Body of pancreas (tissue), 4 donors: ENCODE measurements at regions not wholly inside any gene's neighbourhood (a gene's known extent, or its start where the extent isn't known, plus 50 kb on each side); places are given as distances from the start of the nearest gene placed in this dataset.

Source experiments
- ATAC-seq: fragments of 150-250 bp; one replicate; pipeline ENCODE4 v1.9.1; 2016
- DNase-seq, 4 donors: peaks; one replicate each; pipeline ENCODE4 v3.0.0-alpha.2; 2019
- H3K27ac ChIP-seq, 4 donors: fragments of 200-600 bp; sonication (generic); 1 replicate in 3 of 4; 2 replicates in 1 of 4; pipeline versions ENCODE4 v1.5.1 to v1.6.1; 2016 to 2019; ENCODE audit warnings: mild to moderate bottlenecking in 1 of 4, mixed read lengths in 1 of 4, moderate library complexity in 1 of 4
- H3K27me3 ChIP-seq, 2 donors: fragments of 200-600 bp; sonication (generic); one replicate each; pipeline ENCODE4 v1.6.0; 2016; ENCODE audit warnings: mild to moderate bottlenecking in 1 of 2
- H3K36me3 ChIP-seq, 2 donors: fragments of 200-600 bp; sonication (generic); replicated peaks in 1 of 2; 2 replicates each; pipeline ENCODE4 v1.5.1; 2016; ENCODE audit warnings: low read depth in 2 of 2; ENCODE audit not compliant: insufficient read depth in 1 of 2
- H3K4me1 ChIP-seq: fragments of 200-600 bp; sonication (generic); one replicate; pipeline ENCODE4 v1.6.0; 2016
- H3K4me3 ChIP-seq, 2 donors: fragments of 200-600 bp; sonication (generic); 1 replicate in 1 of 2; 2 replicates in 1 of 2; pipeline ENCODE4 v1.5.1; 2016 to 2019
- H3K9me3 ChIP-seq, 3 donors: fragments of 200-600 bp; sonication (generic); 1 replicate in 2 of 3; 2 replicates in 1 of 3; pipeline ENCODE4 v1.5.1; 2016
- CTCF ChIP-seq, 7 experiments: fragments of 450-650 bp in 4 of 7; fragments of 200-600 bp in 3 of 7; sonication (generic) in 3 of 7; IDR thresholded peaks; one replicate each; pipeline ENCODE4 v1.5.1; 2016 to 2019; ENCODE audit warnings: antibody characterized with exemption in 7 of 7
- POLR2A ChIP-seq, 3 donors: fragments of 450-650 bp; IDR thresholded peaks; one replicate each; pipeline ENCODE4 v1.6.1; 2016; ENCODE audit warnings: antibody characterized with exemption in 3 of 3, mild to moderate bottlenecking in 2 of 3
- WGBS, 2 donors: methylation state at CpG; one replicate each; pipeline ENCODE4 v1.1.5; 2017; 5-methylcytosine and 5-hydroxymethylcytosine counted together
- intact Hi-C: fragments of 100-400 bp; cut with DNase I; formaldehyde crosslinking; loops from one replicate; pipeline ENCODE4 v1.15.1; 2023

GRCh38 chr7:33807155-33807530, 98.2 kb upstream of the BMPER start:
- no peak overlapping the region for H3K4me3 ChIP-seq
- no peaks in the 10 kb centered on the region for H3K36me3 ChIP-seq
- TF ChIP-seq POLR2A (IDR thresholded peaks at IDR 0.05), result no peak
- TF ChIP-seq CTCF (IDR thresholded peaks at IDR 0.05), result no peak
- H3K27ac ChIP-seq, result no peak overlapping the region
- ATAC-seq, result no peak
- intact Hi-C loops, result no loop called here
- WGBS, 2 donors, result 66 to 87% methylated on average over 5 of the region's 5 CpGs
- H3K4me1 ChIP-seq, result no peaks in the 10 kb centered on the region
- no peaks in the 10 kb centered on the region for H3K27me3 ChIP-seq
- no peaks in the 10 kb centered on the region for H3K9me3 ChIP-seq
- no peak for DNase-seq

- Histone ChIP-seq H3K9me3 (no peaks in the 10 kb centered on the region), H3K27ac (no peak overlapping the region), H3K4me3 (no peak overlapping the region), H3K36me3 (no peaks in the 10 kb centered on the region), H3K4me1 (no peaks in the 10 kb centered on the region), H3K27me3 (no peaks in the 10 kb centered on the region)
- DNase-seq (peak in 1 of 4 donors; percentile 7), ATAC-seq (no peak)
- intact Hi-C loops, result no loop called here
- TF ChIP-seq POLR2A (IDR thresholded peaks at IDR 0.05), result no peak
- no peak for TF ChIP-seq CTCF (IDR thresholded peaks at IDR 0.05)
- WGBS, 2 donors, result 51 to 65% methylated on average over 4 to 10 of the region's 10 CpGs
Measured at GRCh38 chr7:33807779-33808482, 97.4 kb upstream of the BMPER start.

- Histone ChIP-seq H3K36me3 (no peaks in the 10 kb centered on the region), H3K27ac (no peak overlapping the region), H3K9me3 (no peaks in the 10 kb centered on the region), H3K4me3 (no peak overlapping the region), H3K27me3 (no peaks in the 10 kb centered on the region), H3K4me1 (no peaks in the 10 kb centered on the region)
- WGBS, 2 donors, result 65 to 68% methylated on average over 3 of the region's 3 CpGs
- TF ChIP-seq CTCF (IDR thresholded peaks at IDR 0.05) (no peak), POLR2A (IDR thresholded peaks at IDR 0.05) (no peak)
- DNase-seq (no peak), ATAC-seq (no peak)
- intact Hi-C loops, result no loop called here
Measured at GRCh38 chr7:33809228-33809627, 96.1 kb upstream of the BMPER start.

- intact Hi-C loops, result no loop called here
- no peaks in the 10 kb centered on the region for H3K4me1 ChIP-seq
- H3K4me3 ChIP-seq, result no peak overlapping the region
- H3K27me3 ChIP-seq, result no peaks in the 10 kb centered on the region
- ATAC-seq (no peak), DNase-seq (no peak)
- no peaks in the 10 kb centered on the region for H3K36me3 ChIP-seq
- no peak overlapping the region for H3K27ac ChIP-seq
- WGBS, 2 donors, result 90 to 97% methylated on average over 4 of the region's 4 CpGs
- H3K9me3 ChIP-seq, result no peaks in the 10 kb centered on the region
- TF ChIP-seq POLR2A (IDR thresholded peaks at IDR 0.05) (no peak), CTCF (IDR thresholded peaks at IDR 0.05) (no peak)
Measured at GRCh38 chr7:33810356-33810755, 95.0 kb upstream of the BMPER start.

- WGBS, 2 donors, result 95 to 97% methylated on average over 4 of the region's 4 CpGs
Measured at GRCh38 chr7:33813331-33813730, 92.0 kb upstream of the BMPER start.

More at GRCh38 chr7:33813331-33813730, 92.0 kb upstream of the BMPER start:
- ATAC-seq, result no peak
- TF ChIP-seq CTCF (IDR thresholded peaks at IDR 0.05) (no peak), POLR2A (IDR thresholded peaks at IDR 0.05) (no peak)
- Histone ChIP-seq H3K27ac (no peak overlapping the region), H3K4me1 (no peaks in the 10 kb centered on the region), H3K4me3 (no peak overlapping the region), H3K36me3 (no peaks in the 10 kb centered on the region), H3K27me3 (no peaks in the 10 kb centered on the region), H3K9me3 (no peaks in the 10 kb centered on the region)
- intact Hi-C loops, result no loop called here
- no peak for DNase-seq
